ENCODE measurements at regions not wholly inside any gene's neighbourhood (a gene's known extent, or its start where the extent isn't known, plus 50 kb on each side); places are given as distances from the start of the nearest gene placed in this dataset.

DNA sequence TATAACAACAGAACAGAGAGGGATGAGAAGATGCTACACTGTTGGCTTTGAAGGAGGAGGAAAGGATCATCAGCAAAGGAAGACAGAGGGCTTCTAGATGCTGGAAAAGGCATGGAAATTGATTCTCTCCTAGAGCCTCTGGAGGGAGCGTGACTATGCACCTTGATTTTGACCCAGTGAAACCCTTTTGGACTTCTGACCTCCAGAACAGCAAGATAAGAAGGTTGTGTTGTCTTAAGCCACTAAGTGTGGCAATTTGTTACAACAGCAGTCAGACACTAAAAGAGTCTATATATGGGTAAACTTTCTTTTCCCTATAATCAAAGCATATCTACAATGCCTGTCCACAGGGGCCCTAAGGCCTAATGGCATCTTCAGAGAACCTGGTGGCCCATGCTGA, 56.1 kb upstream of the MVB12B start:
- peaks cover 43% of the 10 kb centered on the region for H3K27me3 Mint-ChIP-seq (ENCODE audit: unreplicated experiment)
- CTCF ChIA-PET = no interaction called here
- no TSS peak for BruUV-seq (replicated peaks)
- DNase-seq = no peak
- intact Hi-C loops (cut with micrococcal nuclease; ENCODE audit: unreplicated experiment) = no loop called here
- H3K9me3 Mint-ChIP-seq (ENCODE audit: low read depth, unreplicated experiment) = no peaks in the 10 kb centered on the region
- no peaks in the 10 kb centered on the region for H3K36me3 Mint-ChIP-seq (ENCODE audit: insufficient read depth, unreplicated experiment)
- no peaks in the 10 kb centered on the region for H3K4me1 Mint-ChIP-seq (ENCODE audit: low read depth, unreplicated experiment)
- H3K4me3 Mint-ChIP-seq (ENCODE audit: low read depth, unreplicated experiment) = no peak overlapping the region
- no peak overlapping the region for H3K27ac Mint-ChIP-seq (ENCODE audit: unreplicated experiment)
- TF ChIP-seq, protein P1, sequence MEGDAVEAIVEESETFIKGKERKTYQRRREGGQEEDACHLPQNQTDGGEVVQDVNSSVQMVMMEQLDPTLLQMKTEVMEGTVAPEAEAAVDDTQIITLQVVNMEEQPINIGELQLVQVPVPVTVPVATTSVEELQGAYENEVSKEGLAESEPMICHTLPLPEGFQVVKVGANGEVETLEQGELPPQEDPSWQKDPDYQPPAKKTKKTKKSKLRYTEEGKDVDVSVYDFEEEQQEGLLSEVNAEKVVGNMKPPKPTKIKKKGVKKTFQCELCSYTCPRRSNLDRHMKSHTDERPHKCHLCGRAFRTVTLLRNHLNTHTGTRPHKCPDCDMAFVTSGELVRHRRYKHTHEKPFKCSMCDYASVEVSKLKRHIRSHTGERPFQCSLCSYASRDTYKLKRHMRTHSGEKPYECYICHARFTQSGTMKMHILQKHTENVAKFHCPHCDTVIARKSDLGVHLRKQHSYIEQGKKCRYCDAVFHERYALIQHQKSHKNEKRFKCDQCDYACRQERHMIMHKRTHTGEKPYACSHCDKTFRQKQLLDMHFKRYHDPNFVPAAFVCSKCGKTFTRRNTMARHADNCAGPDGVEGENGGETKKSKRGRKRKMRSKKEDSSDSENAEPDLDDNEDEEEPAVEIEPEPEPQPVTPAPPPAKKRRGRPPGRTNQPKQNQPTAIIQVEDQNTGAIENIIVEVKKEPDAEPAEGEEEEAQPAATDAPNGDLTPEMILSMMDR (IDR thresholded peaks at IDR 0.05; ENCODE audit: unreplicated experiment) = no peak

DNA sequence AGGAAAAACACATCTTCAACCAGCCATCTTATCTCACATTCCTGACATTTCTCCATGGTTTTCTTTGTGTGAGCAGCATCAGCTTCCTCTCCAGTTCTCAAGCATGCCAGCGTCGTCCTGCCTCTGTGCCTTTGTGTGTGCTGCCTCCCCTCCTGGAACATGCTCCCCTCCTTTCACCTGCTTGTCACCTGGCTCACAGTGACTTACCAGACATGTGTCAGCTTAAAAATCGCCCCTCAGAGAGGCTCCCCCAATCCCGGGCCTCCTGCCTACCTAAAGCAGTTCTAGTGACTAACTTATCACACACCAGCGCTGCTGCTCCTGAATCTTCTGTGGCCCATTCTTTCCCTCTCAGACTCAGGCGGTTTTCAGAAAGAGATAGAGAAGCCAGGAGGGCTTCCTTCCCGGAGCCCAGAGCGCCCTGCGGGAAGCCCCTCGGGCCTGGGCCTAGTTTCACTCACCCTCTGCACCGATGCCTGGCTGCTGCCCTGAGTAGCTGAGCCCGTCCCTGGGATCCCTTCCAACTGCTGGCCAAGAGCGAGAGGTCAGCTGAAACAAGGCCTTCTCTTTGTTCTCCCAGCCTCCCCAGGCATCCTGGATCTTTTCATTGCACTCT, 51.1 kb upstream of the MVB12B start:
- Mint-ChIP-seq H3K4me3 (ENCODE audit: low read depth, unreplicated experiment) (no peak overlapping the region), H3K27me3 (ENCODE audit: unreplicated experiment) (peaks cover 77% of the 10 kb centered on the region), H3K9me3 (ENCODE audit: low read depth, unreplicated experiment) (no peaks in the 10 kb centered on the region), H3K27ac (ENCODE audit: unreplicated experiment) (no peak overlapping the region), H3K36me3 (ENCODE audit: insufficient read depth, unreplicated experiment) (no peaks in the 10 kb centered on the region), H3K4me1 (ENCODE audit: low read depth, unreplicated experiment) (no peaks in the 10 kb centered on the region)
- no TSS peak for BruUV-seq (replicated peaks)
- TF ChIP-seq, protein P1 (IDR thresholded peaks at IDR 0.05; ENCODE audit: unreplicated experiment) = no peak
- intact Hi-C loops (cut with micrococcal nuclease; ENCODE audit: unreplicated experiment) = no loop called here
- CTCF ChIA-PET = no interaction called here
- DNase-seq = no peak

DNA sequence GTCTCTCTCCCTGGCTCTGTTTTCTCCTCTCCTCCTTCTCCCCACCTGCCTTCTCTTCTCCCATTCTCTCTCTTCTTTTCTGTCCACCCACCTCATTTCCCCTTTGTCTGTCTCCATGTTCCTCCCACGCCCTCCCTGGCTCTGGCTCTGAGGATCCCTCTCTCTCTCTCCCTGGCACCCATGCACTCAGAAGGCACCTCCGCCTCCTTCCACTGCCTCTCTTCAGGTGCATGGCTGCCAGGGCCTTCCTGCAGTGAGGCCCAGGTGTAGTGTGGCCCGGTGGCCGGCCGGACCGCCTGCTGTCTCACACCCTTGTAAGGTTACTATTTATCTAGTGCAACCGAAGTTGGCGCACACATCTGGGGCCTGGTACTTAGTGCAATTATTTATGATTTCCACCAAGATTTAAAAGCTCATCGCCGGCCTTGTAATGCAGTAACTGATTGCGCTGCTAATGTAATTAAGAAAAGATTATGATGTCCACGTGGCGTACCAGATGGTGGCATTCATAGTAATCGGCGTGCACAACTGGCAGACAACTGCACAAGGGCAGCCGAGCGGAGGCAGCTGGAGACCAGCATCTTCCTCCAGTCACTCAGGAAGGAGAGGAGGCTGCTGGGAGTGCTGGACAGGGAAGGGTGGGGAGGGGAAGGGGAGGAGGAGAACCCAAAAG, 50.4 kb upstream of the MVB12B start:
- H3K4me1 Mint-ChIP-seq (ENCODE audit: low read depth, unreplicated experiment) = no peaks in the 10 kb centered on the region
- no peaks in the 10 kb centered on the region for H3K9me3 Mint-ChIP-seq (ENCODE audit: low read depth, unreplicated experiment)
- peaks cover 84% of the 10 kb centered on the region for H3K27me3 Mint-ChIP-seq (ENCODE audit: unreplicated experiment)
- no peak overlapping the region for H3K27ac Mint-ChIP-seq (ENCODE audit: unreplicated experiment)
- no TSS peak for BruUV-seq (replicated peaks)
- TF ChIP-seq, protein P1 (IDR thresholded peaks at IDR 0.05; ENCODE audit: unreplicated experiment) = no peak
- intact Hi-C loops (cut with micrococcal nuclease; ENCODE audit: unreplicated experiment) = no loop called here
- H3K36me3 Mint-ChIP-seq (ENCODE audit: insufficient read depth, unreplicated experiment) = no peaks in the 10 kb centered on the region
- CTCF ChIA-PET = no interaction called here
- no peak for DNase-seq
- H3K4me3 Mint-ChIP-seq (ENCODE audit: low read depth, unreplicated experiment) = no peak overlapping the region
